B cell (primary cell): ENCODE measurements at regions not wholly inside any gene's neighbourhood (a gene's known extent, or its start where the extent isn't known, plus 50 kb on each side); places are given as distances from the start of the nearest gene placed in this dataset.

Experiments used
- ATAC-seq: fragments of 200-7000 bp; cut with Tn5 transposase; one replicate; pipeline ENCODE4 v1.10.0; 2021; ENCODE audit warnings: low read depth, mild to moderate bottlenecking, moderate number of reproducible peaks, moderate library complexity
- CTCF ChIA-PET: fragments of 350-600 bp; sonication (Branson Sonifier 250); formaldehyde crosslinking; loops from one replicate; lab custom pipeline; 2021; ENCODE audit warnings: antibody characterized with exemption, inconsistent platforms; lab: Charles Lee
- POLR2A ChIA-PET: fragments of 350-600 bp; sonication (Branson Sonifier 250); formaldehyde crosslinking; loops from one replicate; lab custom pipeline; 2021; ENCODE audit warnings: antibody characterized with exemption; lab: Charles Lee
- DNase-seq: peaks from one replicate; pipeline ENCODE4 v3.0.0; 2013
- H2AFZ ChIP-seq: 2 replicates; pipeline ENCODE4 v1.6.1; 2012; ENCODE audit warnings: mild to moderate bottlenecking, low read depth, low read length; ENCODE audit not compliant: insufficient read depth, poor library complexity, severe bottlenecking
- H3K27ac ChIP-seq, 2 donors: 1 replicate in 1 of 2; 2 replicates in 1 of 2; pipeline ENCODE4 v1.5.1; 2012 to 2013; ENCODE audit warnings: low read length in 2 of 2, mild to moderate bottlenecking in 2 of 2, moderate library complexity in 1 of 2
- H3K27me3 ChIP-seq, 4 experiments: fragments of 200-600 bp in 1 of 4; sonication (generic) in 1 of 4; replicated peaks in 1 of 4; 1 replicate in 2 of 4; 2 replicates in 2 of 4; pipeline versions ENCODE4 v1.6.1 to v1.7.0; 2013 to 2016; ENCODE audit warnings: low read length in 3 of 4, mild to moderate bottlenecking in 2 of 4, mixed read lengths in 1 of 4, moderate library complexity in 1 of 4; ENCODE audit not compliant: insufficient read depth in 4 of 4, control insufficient read depth in 3 of 4; ENCODE audit errors: control extremely low read depth in 1 of 4
- H3K36me3 ChIP-seq, 2 experiments: replicated peaks in 1 of 2; 1 replicate in 1 of 2; 2 replicates in 1 of 2; pipeline versions ENCODE4 v1.6.1 to v1.7.1; 2013; ENCODE audit warnings: low read length in 1 of 2; ENCODE audit not compliant: insufficient read depth in 2 of 2, control insufficient read depth in 1 of 2; ENCODE audit errors: control extremely low read depth in 1 of 2, extremely low read depth in 1 of 2
- H3K4me1 ChIP-seq, 2 donors: fragments of 200-600 bp in 1 of 2; sonication (generic) in 1 of 2; 1 replicate in 1 of 2; 2 replicates in 1 of 2; pipeline versions ENCODE4 v1.5.1 to v1.6.1; 2013 to 2017; ENCODE audit warnings: low read length in 2 of 2; ENCODE audit not compliant: control insufficient read depth in 2 of 2, insufficient read depth in 2 of 2
- H3K4me2 ChIP-seq: replicated peaks from 2 replicates; pipeline ENCODE3; 2012; ENCODE audit warnings: mild to moderate bottlenecking, low read depth, low read length; ENCODE audit not compliant: poor library complexity, severe bottlenecking
- H3K4me3 ChIP-seq, 5 experiments: fragments of 200-600 bp in 1 of 5; sonication (generic) in 1 of 5; 1 replicate in 3 of 5; 2 replicates in 2 of 5; pipeline versions ENCODE4 v1.5.1 to v1.7.0; 2011 to 2016; ENCODE audit warnings: low read length in 4 of 5, mild to moderate bottlenecking in 4 of 5, low read depth in 2 of 5, control low read depth in 1 of 5, moderate library complexity in 1 of 5; ENCODE audit not compliant: insufficient read depth in 1 of 5; ENCODE audit errors: control extremely low read depth in 1 of 5, extremely low read depth in 1 of 5
- H3K79me2 ChIP-seq: fragments of 200-600 bp; sonication (generic); one replicate; pipeline ENCODE4 v1.6.0; 2016; ENCODE audit warnings: low read length; ENCODE audit not compliant: control insufficient read depth, insufficient read depth
- H3K9ac ChIP-seq: fragments of 200-600 bp; sonication (generic); 2 replicates; pipeline ENCODE4 v1.6.1; 2017; ENCODE audit warnings: mild to moderate bottlenecking, low read length, moderate library complexity
- H3K9me3 ChIP-seq, 3 donors: one replicate each; pipeline versions ENCODE4 v1.6.1 to v1.7.1; 2013; ENCODE audit warnings: low read length in 2 of 3; ENCODE audit not compliant: control insufficient read depth in 2 of 3, insufficient read depth in 1 of 3; ENCODE audit errors: control extremely low read depth in 1 of 3
- H4K20me1 ChIP-seq: 2 replicates; pipeline ENCODE4 v1.6.0; 2012; ENCODE audit warnings: mild to moderate bottlenecking, low read length; ENCODE audit not compliant: insufficient read depth, control insufficient read depth, poor library complexity, severe bottlenecking
- H3K27ac Mint-ChIP-seq: one replicate; pipeline ENCODE4 v1.8.0; 2021; ENCODE audit warnings: mixed read lengths
- H3K27me3 Mint-ChIP-seq: one replicate; pipeline ENCODE4 v1.8.0; 2021; ENCODE audit warnings: mixed read lengths
- H3K4me1 Mint-ChIP-seq: one replicate; pipeline ENCODE4 v1.8.0; 2021; ENCODE audit warnings: mixed read lengths
- H3K4me3 Mint-ChIP-seq: one replicate; pipeline ENCODE4 v1.8.0; 2021; ENCODE audit warnings: mixed read lengths
- H3K9me3 Mint-ChIP-seq: one replicate; pipeline ENCODE4 v1.8.0; 2022; ENCODE audit warnings: mixed read lengths; ENCODE audit not compliant: insufficient read depth
- CTCF ChIP-seq: fragments of 200-600 bp; IDR thresholded peaks from one replicate; pipeline ENCODE4 v1.8.0; 2022; ENCODE audit warnings: antibody characterized with exemption, mild to moderate bottlenecking
- EZH2 ChIP-seq: IDR thresholded peaks from 2 replicates; pipeline ENCODE4 v1.6.1; 2012; ENCODE audit warnings: borderline replicate concordance, low read depth, mild to moderate bottlenecking, moderate library complexity, low read length; ENCODE audit not compliant: insufficient read depth, poor library complexity, severe bottlenecking
- WGBS: methylation state at CpG from one replicate; pipeline ENCODE4 v1.1.5; 2013; ENCODE audit warnings: missing lambda C conversion rate; ENCODE audit not compliant: insufficient coverage; 5-methylcytosine and 5-hydroxymethylcytosine counted together
- intact Hi-C: fragments of 100-400 bp; cut with micrococcal nuclease; formaldehyde crosslinking; loops from one replicate; pipeline ENCODE4 v1.10.0; 2022

- H3K27ac Mint-ChIP-seq = no peak overlapping the region
- H3K4me1 Mint-ChIP-seq = no peaks in the 10 kb centered on the region
- Histone ChIP-seq H3K4me2 (no peak overlapping the region), H3K9me3 (no peaks in the 10 kb centered on the region), H3K27ac (no peak overlapping the region), H4K20me1 (no peaks in the 10 kb centered on the region), H3K4me1 (no peaks in the 10 kb centered on the region), H3K27me3 (no peaks in the 10 kb centered on the region), H3K79me2 (no peaks in the 10 kb centered on the region), H3K4me3 (no peak overlapping the region), H3K9ac (no peak overlapping the region), H2AFZ (no peak overlapping the region), H3K36me3 (no peaks in the 10 kb centered on the region)
- DNase-seq (no peak), ATAC-seq (no peak)
- TF ChIP-seq CTCF (no peak), EZH2 (no peak)
- ChIA-PET POLR2A (no interaction called here), CTCF (no interaction called here)
- intact Hi-C loops = no loop called here
- no peaks in the 10 kb centered on the region for H3K27me3 Mint-ChIP-seq
- peaks cover 2% of the 10 kb centered on the region for H3K9me3 Mint-ChIP-seq
- 100% methylated on average over 1 of the region's 1 CpG for WGBS
- H3K4me3 Mint-ChIP-seq = no peak overlapping the region
Observed at GRCh38 chr10:9643782-9644181, 1373.9 kb upstream of the CELF2 start.

DNA sequence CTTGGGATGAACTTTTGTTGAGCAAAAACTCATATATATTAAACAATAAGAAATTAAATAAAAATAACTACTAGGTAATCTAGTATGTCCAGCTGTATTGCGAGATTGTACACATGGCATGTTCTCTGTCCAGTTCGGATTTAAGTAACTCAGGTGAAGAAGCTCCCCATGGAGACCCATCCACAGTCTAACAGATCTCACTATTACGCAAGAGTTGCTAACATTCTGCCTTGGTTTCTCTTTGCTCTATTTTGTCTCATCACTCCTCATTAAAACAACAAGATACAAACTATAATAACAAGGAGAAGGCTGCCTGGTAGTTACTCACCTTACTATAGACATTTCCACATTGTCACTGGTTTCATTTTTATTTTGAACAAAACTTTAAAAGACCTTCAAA is 1372.3 kb upstream of the CELF2 start:
- intact Hi-C loops = no loop called here
- H3K27me3 ChIP-seq = no peaks in the 10 kb centered on the region
- no peak for ATAC-seq
- H3K27me3 Mint-ChIP-seq = no peaks in the 10 kb centered on the region
- H4K20me1 ChIP-seq = no peaks in the 10 kb centered on the region
- H3K4me1 ChIP-seq = no peaks in the 10 kb centered on the region
- H3K4me2 ChIP-seq = no peak overlapping the region
- H3K27ac ChIP-seq = no peak overlapping the region
- WGBS = 90% methylated on average over 2 of the region's 3 CpGs
- H3K4me3 Mint-ChIP-seq = no peak overlapping the region
- DNase-seq = no peak
- no peak overlapping the region for H3K4me3 ChIP-seq
- no peak for TF ChIP-seq CTCF
- TF ChIP-seq EZH2 = no peak
- no peak overlapping the region for H2AFZ ChIP-seq
- no peaks in the 10 kb centered on the region for H3K9me3 ChIP-seq
- ChIA-PET POLR2A (no interaction called here), CTCF (no interaction called here)
- no peaks in the 10 kb centered on the region for H3K36me3 ChIP-seq
- peaks cover 2% of the 10 kb centered on the region for H3K9me3 Mint-ChIP-seq
- H3K27ac Mint-ChIP-seq = no peak overlapping the region
- H3K79me2 ChIP-seq = no peaks in the 10 kb centered on the region
- H3K4me1 Mint-ChIP-seq = no peaks in the 10 kb centered on the region
- no peak overlapping the region for H3K9ac ChIP-seq
